ENCODE measurements at regions not wholly inside any gene's neighbourhood (a gene's known extent, or its start where the extent isn't known, plus 50 kb on each side); places are given as distances from the start of the nearest gene placed in this dataset.

GRCh38 chr2:52961403-52961802, 806.2 kb upstream of the CHAC2 start:
- no peak for TF ChIP-seq POLR2A (IDR thresholded peaks at IDR 0.05)
- TF ChIP-seq CTCF (IDR thresholded peaks at IDR 0.05) = no peak
- intact Hi-C loops (cut with DNase I; ENCODE audit: low total_unique reads) = no loop called here
- no peak for DNase-seq (ENCODE audit: low spot score in 2 of 2)
- H3K4me3 ChIP-seq (ENCODE audit: low read depth, poor library complexity, severe bottlenecking) = no peak overlapping the region

GRCh38 chr2:52960881-52961280, 806.7 kb upstream of the CHAC2 start:
- TF ChIP-seq CTCF (IDR thresholded peaks at IDR 0.05) = no peak
- TF ChIP-seq POLR2A (IDR thresholded peaks at IDR 0.05) = no peak
- intact Hi-C loops (cut with DNase I; ENCODE audit: low total_unique reads) = no loop called here
- H3K4me3 ChIP-seq (ENCODE audit: low read depth, poor library complexity, severe bottlenecking) = no peak overlapping the region
- no peak for DNase-seq (ENCODE audit: low spot score in 2 of 2)
- 36 to 43% methylated on average over 3 of the region's 3 CpGs for WGBS, 2 donors

- H3K4me3 ChIP-seq (ENCODE audit: low read depth, poor library complexity, severe bottlenecking) = no peak overlapping the region
- 82 to 88% methylated on average over 4 of the region's 4 CpGs for WGBS, 2 donors
- TF ChIP-seq CTCF (IDR thresholded peaks at IDR 0.05) (no peak), POLR2A (IDR thresholded peaks at IDR 0.05) (no peak)
- no peak for DNase-seq (ENCODE audit: low spot score in 2 of 2)
- intact Hi-C loops (cut with DNase I; ENCODE audit: low total_unique reads) = no loop called here
These were observed 807.8 kb upstream of the CHAC2 start for GRCh38 chr2:52959801-52960200.

GRCh38 chr2:52956766-52957165, 810.8 kb upstream of the CHAC2 start:
- no peak for DNase-seq (ENCODE audit: low spot score in 2 of 2)
- TF ChIP-seq POLR2A (IDR thresholded peaks at IDR 0.05) (no peak), CTCF (IDR thresholded peaks at IDR 0.05) (no peak)
- 73 to 76% methylated on average over 1 of the region's 1 CpG for WGBS, 2 donors
- H3K4me3 ChIP-seq (ENCODE audit: low read depth, poor library complexity, severe bottlenecking) = no peak overlapping the region
- intact Hi-C loops (cut with DNase I; ENCODE audit: low total_unique reads) = no loop called here

- WGBS, 2 donors = 60 to 71% methylated on average over 4 of the region's 4 CpGs
- no peak overlapping the region for H3K4me3 ChIP-seq (ENCODE audit: low read depth, poor library complexity, severe bottlenecking)
- intact Hi-C loops (cut with DNase I; ENCODE audit: low total_unique reads) = no loop called here
- DNase-seq (ENCODE audit: low spot score in 2 of 2) = no peak
- no peak for TF ChIP-seq POLR2A (IDR thresholded peaks at IDR 0.05)
- no peak for TF ChIP-seq CTCF (IDR thresholded peaks at IDR 0.05)
These were observed 811.5 kb upstream of the CHAC2 start for GRCh38 chr2:52956118-52956517.

GRCh38 chr2:52955079-52955478, 812.5 kb upstream of the CHAC2 start:
- intact Hi-C loops (cut with DNase I; ENCODE audit: low total_unique reads) = no loop called here
- no peak for DNase-seq (ENCODE audit: low spot score in 2 of 2)
- WGBS, 2 donors = 51 to 59% methylated on average over 5 of the region's 5 CpGs
- no peak overlapping the region for H3K4me3 ChIP-seq (ENCODE audit: low read depth, poor library complexity, severe bottlenecking)
- TF ChIP-seq POLR2A (IDR thresholded peaks at IDR 0.05) (no peak), CTCF (IDR thresholded peaks at IDR 0.05) (no peak)

Measured in lower leg skin (tissue), 4 donors.